Germinal center (tissue), 1 donor: ENCODE measurements at regions not wholly inside any gene's neighbourhood (a gene's known extent, or its start where the extent isn't known, plus 50 kb on each side); places are given as distances from the start of the nearest gene placed in this dataset.

ENCODE experiments used
- DNase-seq: peaks from one replicate; pipeline ENCODE4 v3.0.0; 2012; ENCODE audit warnings: mixed read lengths, low spot score

GRCh38 chr9:91066856-91067255 lies 265.2 kb downstream of the SYK start:
- no peak for DNase-seq

- DNase-seq, result no peak
Measured at GRCh38 chr9:91067306-91067860, 265.8 kb downstream of the SYK start.

DNA sequence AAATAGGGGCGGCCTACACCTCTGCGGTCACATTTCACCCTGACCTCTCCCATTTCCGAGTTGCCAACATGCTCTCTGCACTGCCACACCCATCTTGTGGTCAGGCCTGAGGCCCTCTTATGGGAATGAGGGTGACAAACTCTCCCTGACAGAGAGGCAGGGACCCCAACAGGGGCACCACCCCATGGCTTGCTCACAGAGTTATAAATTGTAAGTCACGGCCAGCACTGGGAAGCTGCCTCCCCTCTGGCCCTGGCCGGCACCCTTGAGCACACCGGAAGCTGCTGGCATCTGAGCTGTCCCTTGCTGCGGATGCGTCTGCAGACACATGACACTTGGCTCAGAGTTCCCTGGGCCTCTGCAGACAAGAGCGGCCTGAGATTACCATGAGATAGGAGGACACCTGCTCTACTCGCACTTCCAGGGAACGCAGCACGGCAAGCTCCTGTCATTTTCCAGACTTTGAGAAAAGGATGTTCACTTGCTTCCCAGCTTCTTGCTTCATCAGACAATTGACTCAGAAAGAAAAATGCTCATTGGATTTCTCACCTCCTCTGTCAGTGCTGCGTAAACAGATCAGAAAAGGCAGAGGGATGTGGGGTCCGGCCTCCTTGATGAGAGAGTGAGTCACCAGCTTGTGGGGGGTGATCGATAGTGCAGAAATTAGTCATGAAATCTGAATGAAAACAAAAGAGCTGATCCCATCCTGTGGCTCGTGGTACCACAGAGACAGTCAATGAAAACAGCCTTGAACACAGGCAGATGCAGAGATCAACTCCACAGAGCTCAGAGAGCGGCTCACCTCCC lies 269.8 kb downstream of the SYK start:
- no peak for DNase-seq

- DNase-seq, result no peak
Measured at GRCh38 chr9:91073049-91073810, 271.6 kb downstream of the SYK start.

DNA sequence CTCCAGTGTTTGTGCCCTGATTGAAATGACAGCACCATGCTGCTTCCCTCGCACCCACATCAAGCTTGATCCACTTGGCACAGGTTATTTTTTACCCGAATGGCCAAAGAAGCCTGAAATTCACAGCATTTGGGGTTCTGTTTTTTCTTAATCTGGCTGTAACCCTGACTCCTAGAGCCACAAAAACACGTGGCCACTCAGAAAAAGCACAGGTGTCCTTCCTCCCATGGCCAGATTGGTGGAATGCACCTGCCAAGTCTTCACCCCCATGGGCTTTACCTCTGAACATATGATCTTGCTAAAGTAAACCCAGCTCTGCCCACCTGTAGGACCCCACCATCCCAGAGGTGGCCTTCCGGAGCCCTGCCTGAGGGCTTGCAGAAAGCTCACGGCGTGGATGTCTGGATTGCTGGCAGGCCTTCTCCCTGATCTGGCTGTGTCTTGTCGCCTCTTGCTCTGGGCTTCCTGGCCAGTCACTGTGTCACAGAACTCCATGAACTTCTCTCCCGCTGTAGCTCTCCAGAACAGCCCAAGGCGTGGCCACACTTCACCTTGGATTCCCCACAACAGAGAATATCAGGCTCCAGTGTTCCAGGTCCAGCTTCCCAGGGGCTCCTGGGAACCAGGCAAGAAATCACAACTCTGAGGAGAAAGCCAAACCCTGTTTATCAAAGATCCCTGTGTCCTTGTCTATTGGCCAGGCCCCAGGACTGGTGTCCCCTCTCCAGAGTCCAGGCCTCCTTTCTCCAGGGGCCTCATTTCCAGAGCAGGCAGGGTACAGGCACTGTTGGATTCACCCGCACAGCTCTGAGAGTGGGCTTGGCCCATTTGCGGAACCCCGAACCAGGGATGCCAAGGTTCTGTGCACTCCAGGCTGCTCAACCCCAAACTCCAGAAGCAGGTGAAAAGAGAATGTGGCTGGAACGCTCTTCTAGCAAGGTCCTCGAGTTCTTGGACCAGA lies 272.5 kb downstream of the SYK start:
- no peak for DNase-seq

GRCh38 chr9:91074866-91075265 lies 273.2 kb downstream of the SYK start:
- DNase-seq, result no peak

DNA sequence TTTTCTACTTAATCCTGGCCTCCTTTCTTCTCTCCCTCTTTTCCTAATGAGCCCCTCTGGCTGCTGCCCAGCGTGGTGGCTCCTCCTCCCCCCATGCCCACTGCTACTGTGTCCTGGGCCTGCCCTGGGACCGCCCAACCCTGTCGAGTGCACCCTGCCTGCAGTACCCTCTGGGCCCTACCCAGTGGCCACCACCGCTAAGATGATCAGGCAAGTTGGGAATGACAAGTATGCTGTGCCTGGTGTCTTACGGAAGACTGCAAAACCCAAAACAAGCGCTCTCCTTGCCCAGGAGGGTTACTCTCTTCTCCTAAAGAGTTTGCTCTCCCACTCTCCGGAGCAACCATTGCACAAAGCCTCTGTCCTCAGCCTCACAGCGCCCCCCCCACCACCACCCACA lies 273.7 kb downstream of the SYK start:
- no peak for DNase-seq

DNA sequence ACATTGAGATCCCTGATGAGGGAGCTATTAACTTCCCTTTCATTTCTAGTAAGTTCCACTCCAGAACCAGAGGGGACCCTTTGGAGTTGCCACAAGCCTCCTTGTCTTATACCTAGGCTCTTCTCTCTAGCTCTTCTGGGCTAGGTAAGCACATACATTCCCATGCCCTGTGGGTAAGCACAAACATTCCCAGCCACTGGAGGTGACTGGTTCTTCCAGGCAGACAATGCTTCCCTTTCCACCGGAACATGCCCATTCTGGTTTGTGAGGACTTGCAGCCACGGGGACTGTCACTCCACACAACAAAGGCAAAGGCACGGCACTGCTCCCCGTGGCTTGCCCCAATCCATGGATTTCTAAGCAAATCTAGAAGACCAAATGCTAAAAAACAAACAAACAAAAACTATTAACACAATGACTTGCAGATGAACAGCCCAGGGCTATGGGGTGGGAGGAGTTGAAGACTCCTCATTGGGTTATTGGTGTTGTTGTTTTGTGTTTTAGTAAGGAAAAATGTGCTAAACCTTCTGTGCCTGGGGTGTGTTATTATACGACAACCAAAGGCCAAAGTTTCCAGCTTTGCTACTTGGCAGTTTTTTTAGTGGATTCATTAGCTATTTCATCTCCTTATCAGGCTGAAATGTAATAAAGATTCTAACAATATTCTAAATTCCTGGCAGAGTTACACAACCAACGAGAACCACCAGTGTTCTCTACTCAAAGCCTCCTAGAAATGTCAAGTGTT lies 276.2 kb downstream of the SYK start:
- DNase-seq, result no peak

DNA sequence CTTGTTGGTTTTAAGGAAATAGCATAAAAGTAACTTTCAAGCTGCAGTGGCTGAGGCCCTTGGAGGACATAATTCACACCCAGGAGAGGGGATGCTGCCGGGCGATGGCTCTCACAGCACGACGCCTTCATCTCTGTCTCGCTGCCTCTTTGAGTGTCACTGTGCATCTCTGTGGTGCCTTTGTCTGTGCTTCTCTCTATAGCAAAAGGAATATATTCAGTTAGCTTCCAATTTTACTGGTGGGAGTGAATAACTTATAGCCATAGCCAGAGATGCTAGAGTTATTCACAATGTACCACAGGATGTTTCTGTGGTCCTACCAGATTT lies 276.7 kb downstream of the SYK start:
- no peak for DNase-seq

- no peak for DNase-seq
Measured at GRCh38 chr9:91082731-91083130, 279.0 kb downstream of the AUH start.

DNA sequence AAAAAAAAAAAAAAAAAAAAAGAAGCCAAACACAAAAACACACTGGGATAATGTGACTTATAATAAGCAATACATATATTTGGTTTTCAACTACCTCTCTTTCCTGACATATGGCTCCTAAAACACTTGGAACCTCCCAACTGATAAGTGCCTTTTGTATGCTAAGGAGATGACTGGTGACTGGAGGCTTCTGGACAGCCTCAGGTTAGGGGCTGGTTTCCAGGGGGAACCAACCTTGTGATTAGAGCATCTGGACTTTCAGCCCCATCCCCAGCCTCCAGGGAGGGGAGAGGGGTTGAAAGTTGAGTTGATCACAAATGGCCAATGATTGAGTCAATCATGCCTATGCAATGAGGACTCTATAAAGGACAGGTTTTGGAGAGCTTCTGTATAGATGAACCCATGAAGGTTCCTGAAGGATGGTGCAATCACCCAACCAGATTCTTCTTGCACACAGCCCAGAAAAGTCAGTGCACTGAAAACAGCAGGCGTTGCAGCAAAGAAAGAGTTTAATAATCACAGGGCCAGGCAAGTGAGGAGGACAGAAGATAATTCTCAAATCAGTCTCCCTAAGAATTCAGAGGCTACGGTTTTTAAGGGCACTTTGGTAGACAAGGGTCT lies 276.7 kb downstream of the AUH start:
- DNase-seq, result no peak

GRCh38 chr9:91085517-91086291 lies 276.0 kb downstream of the AUH start:
- no peak for DNase-seq

DNA sequence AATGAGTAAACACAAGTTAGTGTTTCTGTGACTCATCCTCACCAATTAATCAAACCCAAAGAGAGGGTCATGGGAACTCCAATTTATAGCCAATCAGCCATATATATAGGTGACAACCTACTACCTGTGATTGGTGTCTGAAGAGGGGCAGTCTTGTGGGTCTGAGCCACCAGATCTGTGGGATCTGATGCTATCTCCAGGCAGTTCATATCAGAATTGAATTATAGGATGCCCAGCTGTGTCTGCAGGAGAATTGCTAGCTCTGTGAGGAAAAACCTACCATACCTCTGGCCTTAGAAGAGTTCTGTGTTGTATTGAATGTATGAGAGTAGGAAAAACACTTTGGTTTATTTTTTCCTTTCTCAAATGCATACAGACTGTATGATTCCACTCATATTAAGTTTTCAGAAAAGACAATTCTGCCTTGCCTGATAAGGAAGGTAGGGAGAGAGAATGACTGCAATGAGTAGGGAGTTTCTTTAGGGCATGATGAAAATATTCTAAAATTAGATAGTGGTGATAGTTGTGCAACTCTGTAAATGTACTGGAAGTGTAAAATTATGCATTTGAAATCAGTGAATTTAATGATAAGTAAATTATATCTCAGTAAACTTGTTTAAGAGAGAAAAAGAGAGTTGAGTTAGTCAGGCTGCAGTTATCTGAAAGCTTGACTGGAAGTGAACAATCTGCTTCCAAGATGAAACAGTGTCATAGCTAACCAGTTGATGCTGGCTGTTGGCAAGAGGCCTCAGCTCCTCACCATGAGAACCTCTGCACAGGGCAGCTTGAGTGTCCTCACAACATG lies 274.9 kb downstream of the AUH start:
- DNase-seq, result no peak

GRCh38 chr9:91087462-91087759 lies 274.3 kb downstream of the AUH start:
- no peak for DNase-seq

- no peak for DNase-seq
Measured at GRCh38 chr9:91089405-91090129, 272.2 kb downstream of the AUH start.

GRCh38 chr9:91090130-91090410 lies 271.6 kb downstream of the AUH start:
- DNase-seq, result no peak

DNA sequence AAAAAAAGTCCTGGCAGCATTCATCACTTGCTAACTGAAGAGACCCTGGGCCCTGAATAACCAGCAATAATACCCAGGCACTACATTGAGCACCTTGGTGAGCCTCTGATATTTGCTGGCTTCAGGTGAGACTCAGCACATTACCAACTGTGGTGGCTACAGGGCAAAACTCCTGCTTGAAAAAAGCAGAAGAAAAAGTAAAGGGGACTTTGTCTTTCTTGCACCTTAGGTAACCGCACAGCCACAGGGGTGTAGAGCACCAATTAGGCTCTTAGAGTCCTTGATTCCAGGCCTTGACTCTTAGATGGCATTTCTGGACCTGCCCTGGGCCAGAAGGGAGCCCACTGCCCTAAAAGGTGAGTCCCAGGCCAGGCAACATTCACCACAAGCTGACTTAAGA lies 269.5 kb downstream of the AUH start:
- no peak for DNase-seq

DNA sequence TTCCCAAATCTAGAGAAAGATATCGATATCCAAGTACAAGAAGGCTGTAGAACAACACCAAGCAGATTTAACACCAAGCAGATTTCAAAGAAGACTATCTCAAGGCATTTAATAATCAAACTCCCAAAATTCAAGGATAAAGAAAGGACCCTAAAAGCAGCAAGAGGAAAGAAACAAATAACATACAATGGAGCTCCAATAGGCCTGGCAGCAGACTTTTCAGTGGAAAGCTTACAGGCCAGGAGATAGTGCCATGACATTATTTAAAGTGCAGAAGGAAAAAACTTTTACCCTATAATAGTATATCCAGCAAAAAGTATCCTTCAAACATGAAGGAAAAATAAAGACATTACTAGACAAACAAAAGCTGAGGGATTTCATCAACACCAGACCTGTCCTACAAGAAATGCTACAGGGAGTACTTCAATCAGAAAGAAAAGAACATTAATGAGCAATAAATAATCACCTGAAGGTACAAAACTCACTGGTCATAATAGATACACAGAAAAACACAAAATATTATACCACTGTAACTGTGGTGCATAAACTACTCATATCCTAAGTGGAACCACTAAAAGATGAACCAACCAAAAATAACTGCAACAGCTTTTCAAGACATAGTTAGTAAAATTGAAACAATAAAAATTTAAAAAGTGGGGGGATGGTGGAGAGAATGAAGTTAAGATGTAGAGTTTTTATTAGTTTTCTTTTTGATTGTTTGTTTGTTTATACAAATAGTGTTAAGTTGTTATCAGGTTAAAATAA lies 267.2 kb downstream of the AUH start:
- no peak for DNase-seq
